Endothelial cell of umbilical vein (primary cell): ENCODE measurements at regions not wholly inside any gene's neighbourhood (a gene's known extent, or its start where the extent isn't known, plus 50 kb on each side); places are given as distances from the start of the nearest gene placed in this dataset.

Experiments
- CTCF ChIP-seq, 2 donors: IDR thresholded peaks; 1 replicate in 1 of 2; 2 replicates in 1 of 2; pipeline ENCODE4 v1.5.1; 2011; ENCODE audit warnings: low read length in 2 of 2, mild to moderate bottlenecking in 2 of 2, moderate library complexity in 2 of 2, control low read depth in 1 of 2, inconsistent platforms in 1 of 2, low read depth in 1 of 2; ENCODE audit not compliant: insufficient read depth in 1 of 2; ENCODE audit errors: extremely low read depth in 1 of 2
- EZH2 ChIP-seq: IDR thresholded peaks from 2 replicates; pipeline ENCODE4 v1.6.1; 2012; ENCODE audit warnings: borderline replicate concordance, low read depth, mild to moderate bottlenecking, moderate library complexity, low read length, inconsistent platforms; ENCODE audit not compliant: severe bottlenecking
- POLR2A ChIP-seq: IDR thresholded peaks from 2 replicates; pipeline ENCODE4 v1.6.1; 2012; ENCODE audit warnings: low read depth, mild to moderate bottlenecking, control low read depth, low read length

- no peak for TF ChIP-seq CTCF (IDR thresholded peaks at IDR 0.05; ENCODE audit: extremely low read depth in 1 of 2, insufficient read depth in 1 of 2, low read depth in 1 of 2, low read length in 2 of 2)
- TF ChIP-seq POLR2A = no peak
- TF ChIP-seq EZH2 = no peak
Observed at GRCh38 chr7:119918185-119918584, 354.8 kb upstream of the KCND2 start.
